ENCODE measurements at regions not wholly inside any gene's neighbourhood (a gene's known extent, or its start where the extent isn't known, plus 50 kb on each side); places are given as distances from the start of the nearest gene placed in this dataset.

DNA sequence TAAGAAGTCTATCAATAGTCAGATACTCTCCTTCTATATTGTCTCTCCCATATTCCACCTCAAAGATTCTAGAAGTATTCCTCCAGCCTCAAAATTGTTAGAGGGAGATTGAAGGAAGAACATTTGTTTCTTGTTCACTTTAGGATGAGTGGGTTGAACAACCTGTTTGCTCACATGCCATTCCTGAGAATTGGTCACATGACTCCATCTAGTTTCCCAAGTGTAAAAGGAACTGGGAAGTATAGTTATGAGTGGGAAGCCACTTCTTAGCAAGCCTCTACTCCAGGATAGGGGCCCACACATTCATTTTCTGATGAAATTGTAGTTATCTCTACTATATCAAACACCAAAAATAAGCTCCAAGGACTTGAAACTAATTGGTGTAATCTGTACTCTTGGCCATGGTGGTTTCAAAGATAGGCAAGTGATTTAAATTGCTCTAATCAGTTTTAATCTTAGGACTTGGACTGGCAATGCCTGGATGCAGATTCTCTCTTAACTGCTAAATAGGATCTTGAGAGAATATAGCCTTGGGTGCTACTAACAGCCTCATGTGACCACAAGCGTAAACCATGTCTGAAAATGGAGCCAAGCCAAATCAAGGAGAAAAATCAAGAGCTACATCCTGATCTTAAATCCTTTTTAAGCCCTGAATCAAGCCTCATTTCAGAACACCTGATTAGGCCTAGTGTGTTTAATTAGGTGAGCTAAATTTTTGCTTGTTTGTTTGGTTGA is 758.7 kb upstream of the MAN1A1 start:
- H3K27me3 ChIP-seq (ENCODE audit: insufficient read depth, low read length) = no peaks in the 10 kb centered on the region
- no peak overlapping the region for H2AFZ ChIP-seq (ENCODE audit: low read length)
- H3K14ac ChIP-seq (ENCODE audit: insufficient read depth, low read length) = no peak overlapping the region
- Mint-ChIP-seq H3K9me3 (no peaks in the 10 kb centered on the region), H3K27ac (no peak overlapping the region), H3K27me3 (ENCODE audit: low read depth) (no peaks in the 10 kb centered on the region), H3K4me1 (0 out of 4 replicates have a peak, but pooled peaks cover 0 to 2% of the 10 kb centered on the region in 2 experiments), H3K4me3 (no peak overlapping the region), H3K36me3 (ENCODE audit: insufficient read depth in 1 of 3, low read depth in 3 of 3) (no peaks in the 10 kb centered on the region)
- no CpG with 5 or more reads among the region's 1 CpG for WGBS (ENCODE audit: extremely low coverage, insufficient read length, low lambda C conversion rate)
- H3K9ac ChIP-seq (ENCODE audit: extremely low read depth, insufficient read length, low read length) = no peak overlapping the region
- H3K4me1 ChIP-seq (ENCODE audit: insufficient read depth, low read length) = no peaks in the 10 kb centered on the region
- H3K18ac ChIP-seq (ENCODE audit: insufficient read length, low read depth, low read length) = no peak overlapping the region
- H3K79me1 ChIP-seq (ENCODE audit: insufficient read depth, low read depth, low read length, poor library complexity, severe bottlenecking) = no peaks in the 10 kb centered on the region
- no peaks in the 10 kb centered on the region for H3K9me3 ChIP-seq (ENCODE audit: control insufficient read depth, low read depth, low read length)
- no peaks in the 10 kb centered on the region for H3K79me2 ChIP-seq (ENCODE audit: insufficient read depth, low read length)
- no peak overlapping the region for H3K56ac ChIP-seq (ENCODE audit: insufficient read length, low read depth, low read length)
- no peak overlapping the region for H2BK15ac ChIP-seq (ENCODE audit: low read depth, low read length)
- H4K8ac ChIP-seq (replicated peaks; ENCODE audit: insufficient read length, low read depth, low read length) = no peak overlapping the region
- no peaks in the 10 kb centered on the region for H3K23me2 ChIP-seq (ENCODE audit: insufficient read length, low read depth, low read length, poor library complexity, severe bottlenecking)
- no peak overlapping the region for H3K4me2 ChIP-seq (ENCODE audit: insufficient read depth, insufficient read length, low read length)
- no peak overlapping the region for H2BK20ac ChIP-seq (ENCODE audit: low read depth, low read length, poor library complexity, severe bottlenecking)
- H3K23ac ChIP-seq (ENCODE audit: insufficient read length, low read depth, low read length) = no peak overlapping the region
- no peak overlapping the region for H3K4ac ChIP-seq (ENCODE audit: low read depth, low read length)
- no peak overlapping the region for H2AK5ac ChIP-seq (ENCODE audit: insufficient read length, low read length)
- TF ChIP-seq CTCF (conservative IDR thresholded peaks at IDR 0.05) = no peak
- H4K20me1 ChIP-seq (ENCODE audit: control insufficient read depth, insufficient read depth, insufficient read length) = no peaks in the 10 kb centered on the region
- no peak overlapping the region for H3T11ph ChIP-seq (ENCODE audit: low read length)
- H3K27ac ChIP-seq (ENCODE audit: insufficient read length, low read depth, low read length) = no peak overlapping the region
- no peak overlapping the region for H4K91ac ChIP-seq (ENCODE audit: insufficient read length, low read depth, low read length)
- H4K5ac ChIP-seq (ENCODE audit: insufficient read length, low read depth, low read length) = no peak overlapping the region
- no peak overlapping the region for H2BK12ac ChIP-seq (ENCODE audit: insufficient read length, low read depth, low read length)
- DNase-seq = no peak
- H2BK120ac ChIP-seq (ENCODE audit: low read depth, low read length, poor library complexity, severe bottlenecking) = no peak overlapping the region
- no peak overlapping the region for H2BK5ac ChIP-seq (ENCODE audit: insufficient read length, low read length)

Measured in H9 (cell line).